NT2/D1 (cell line): ENCODE measurements at regions not wholly inside any gene's neighbourhood (a gene's known extent, or its start where the extent isn't known, plus 50 kb on each side); places are given as distances from the start of the nearest gene placed in this dataset.

ENCODE experiments used
- SUZ12 ChIP-seq: IDR thresholded peaks from 2 replicates; pipeline ENCODE4 v1.6.1; 2011; ENCODE audit not compliant: insufficient read length, insufficient read depth; ENCODE audit errors: extremely low read depth
- YY1 ChIP-seq: IDR thresholded peaks from 2 replicates; pipeline ENCODE4 v1.6.1; 2011; ENCODE audit not compliant: insufficient read length, insufficient read depth
- ZNF274 ChIP-seq: IDR thresholded peaks from 2 replicates; pipeline ENCODE4 v1.6.1; 2011; ENCODE audit warnings: mild to moderate bottlenecking, low read depth, low read length

GRCh38 chr17:6233856-6234255, 163.7 kb downstream of the WSCD1 start:
- TF ChIP-seq ZNF274 (no peak), SUZ12 (no peak), YY1 (no peak)
